Thyroid gland (tissue), 4 donors: ENCODE measurements at regions not wholly inside any gene's neighbourhood (a gene's known extent, or its start where the extent isn't known, plus 50 kb on each side); places are given as distances from the start of the nearest gene placed in this dataset.

Experiments
- DNase-seq, 2 donors: peaks; one replicate each; pipeline ENCODE4 v3.0.0-alpha.2; 2019
- H3K27ac ChIP-seq, 3 donors: fragments of 200-600 bp; sonication (generic); 1 replicate in 2 of 3; 2 replicates in 1 of 3; pipeline ENCODE4 v1.5.1; 2016 to 2019; ENCODE audit warnings: mild to moderate bottlenecking in 1 of 3, moderate library complexity in 1 of 3
- H3K27me3 ChIP-seq: fragments of 200-600 bp; sonication (generic); one replicate; pipeline ENCODE4 v1.5.1; 2019
- H3K36me3 ChIP-seq, 2 donors: fragments of 200-600 bp; sonication (generic); one replicate each; pipeline ENCODE4 v1.5.1; 2016 to 2019
- H3K4me1 ChIP-seq, 2 donors: fragments of 200-600 bp; sonication (generic); one replicate each; pipeline ENCODE4 v1.5.1; 2017 to 2019
- H3K4me3 ChIP-seq, 3 donors: fragments of 200-600 bp; sonication (generic); replicated peaks in 1 of 3; 1 replicate in 2 of 3; 2 replicates in 1 of 3; pipeline ENCODE4 v1.5.1; 2016; ENCODE audit warnings: mild to moderate bottlenecking in 1 of 3
- H3K9me3 ChIP-seq: fragments of 200-600 bp; sonication (generic); one replicate; pipeline ENCODE4 v1.5.1; 2017
- CTCF ChIP-seq, 6 experiments: fragments of 200-600 bp in 3 of 6; fragments of 450-650 bp in 3 of 6; sonication (generic) in 3 of 6; IDR thresholded peaks; one replicate each; pipeline ENCODE4 v1.5.1; 2016 to 2019; ENCODE audit warnings: antibody characterized with exemption in 6 of 6, mild to moderate bottlenecking in 2 of 6, inconsistent platforms in 1 of 6, moderate library complexity in 1 of 6
- POLR2A ChIP-seq, 2 donors: fragments of 450-650 bp; IDR thresholded peaks; one replicate each; pipeline ENCODE4 v1.6.1; 2017; ENCODE audit warnings: antibody characterized with exemption in 2 of 2, mild to moderate bottlenecking in 2 of 2, moderate library complexity in 1 of 2
- WGBS, 2 donors: methylation state at CpG; one replicate each; pipeline ENCODE4 v1.1.5; 2017; 5-methylcytosine and 5-hydroxymethylcytosine counted together
- intact Hi-C: fragments of 100-400 bp; cut with DNase I; formaldehyde crosslinking; loops from one replicate; pipeline ENCODE4 v1.15.1; 2023

GRCh38 chr2:106960683-106961161 lies 74.8 kb upstream of the ST6GAL2 start:
- 66 to 70% methylated on average over 5 of the region's 5 CpGs for WGBS, 2 donors
- no peak for DNase-seq
- no peak overlapping the region for H3K4me3 ChIP-seq
- intact Hi-C loops = no loop called here
- no peak overlapping the region for H3K27ac ChIP-seq
- H3K4me1 ChIP-seq = no peaks in the 10 kb centered on the region
- H3K9me3 ChIP-seq = no peaks in the 10 kb centered on the region
- TF ChIP-seq CTCF (IDR thresholded peaks at IDR 0.05) (no peak), POLR2A (IDR thresholded peaks at IDR 0.05) (no peak)
- H3K27me3 ChIP-seq = no peaks in the 10 kb centered on the region
- H3K36me3 ChIP-seq = no peaks in the 10 kb centered on the region

- no peaks in the 10 kb centered on the region for H3K4me1 ChIP-seq
- WGBS, 2 donors = 48 to 75% methylated on average over 3 of the region's 3 CpGs
- no peak overlapping the region for H3K4me3 ChIP-seq
- H3K27me3 ChIP-seq = no peaks in the 10 kb centered on the region
- intact Hi-C loops = no loop called here
- TF ChIP-seq CTCF (IDR thresholded peaks at IDR 0.05) = no peak
- no peak for TF ChIP-seq POLR2A (IDR thresholded peaks at IDR 0.05)
- H3K36me3 ChIP-seq = no peaks in the 10 kb centered on the region
- no peak overlapping the region for H3K27ac ChIP-seq
- no peak for DNase-seq
- H3K9me3 ChIP-seq = no peaks in the 10 kb centered on the region
Observed at GRCh38 chr2:106961328-106961727, 75.4 kb upstream of the ST6GAL2 start.

- Histone ChIP-seq H3K4me3 (no peak overlapping the region), H3K9me3 (no peaks in the 10 kb centered on the region), H3K27ac (no peak overlapping the region), H3K27me3 (no peaks in the 10 kb centered on the region), H3K36me3 (no peaks in the 10 kb centered on the region), H3K4me1 (no peaks in the 10 kb centered on the region)
- intact Hi-C loops = no loop called here
- no peak for TF ChIP-seq POLR2A (IDR thresholded peaks at IDR 0.05)
- no peak for TF ChIP-seq CTCF (IDR thresholded peaks at IDR 0.05)
- WGBS, 2 donors = 79 to 85% methylated on average over 1 of the region's 1 CpG
- no peak for DNase-seq
Observed at GRCh38 chr2:106963156-106963555, 77.2 kb upstream of the ST6GAL2 start.

GRCh38 chr2:106963893-106964292 lies 77.9 kb upstream of the ST6GAL2 start:
- Histone ChIP-seq H3K36me3 (no peaks in the 10 kb centered on the region), H3K4me3 (no peak overlapping the region), H3K27me3 (no peaks in the 10 kb centered on the region), H3K9me3 (no peaks in the 10 kb centered on the region), H3K4me1 (no peaks in the 10 kb centered on the region), H3K27ac (no peak overlapping the region)
- WGBS, 2 donors = 85 to 88% methylated on average over 5 of the region's 5 CpGs
- intact Hi-C loops = no loop called here
- DNase-seq = no peak
- no peak for TF ChIP-seq POLR2A (IDR thresholded peaks at IDR 0.05)
- TF ChIP-seq CTCF (IDR thresholded peaks at IDR 0.05) = no peak

GRCh38 chr2:106965611-106966010 lies 79.6 kb upstream of the ST6GAL2 start:
- no peak overlapping the region for H3K4me3 ChIP-seq
- TF ChIP-seq CTCF (IDR thresholded peaks at IDR 0.05) = no peak
- H3K27ac ChIP-seq = no peak overlapping the region
- WGBS, 2 donors = 77 to 82% methylated on average over 3 of the region's 3 CpGs
- no peaks in the 10 kb centered on the region for H3K4me1 ChIP-seq
- intact Hi-C loops = no loop called here
- H3K9me3 ChIP-seq = no peaks in the 10 kb centered on the region
- no peaks in the 10 kb centered on the region for H3K36me3 ChIP-seq
- no peak for DNase-seq
- H3K27me3 ChIP-seq = no peaks in the 10 kb centered on the region
